ENCODE measurements at regions not wholly inside any gene's neighbourhood (a gene's known extent, or its start where the extent isn't known, plus 50 kb on each side); places are given as distances from the start of the nearest gene placed in this dataset.

- TF ChIP-seq CTCF (IDR thresholded peaks at IDR 0.05 in 8 of 11, conservative IDR thresholded peaks at IDR 0.05 in 3 of 11) (no peak), POLR2A (IDR thresholded peaks at IDR 0.05) (no peak), POLR2AphosphoS5 (IDR thresholded peaks at IDR 0.05) (no peak)
Measured at GRCh38 chr7:85306115-85306514, 119.3 kb upstream of the SEMA3D start.

Measured in spleen (tissue), 7 donors.